ENCODE measurements at regions not wholly inside any gene's neighbourhood (a gene's known extent, or its start where the extent isn't known, plus 50 kb on each side); places are given as distances from the start of the nearest gene placed in this dataset.
A peak's percentile ranks its signal among the peaks of the same experiment; 100 is the strongest.
"Not testable (repeated sequence)": the region's sequence is repeated elsewhere in the genome, so short reads cannot be mapped to it uniquely, and the experiment has no call there.

GRCh38 chr3:40901298-40901697 lies 298.0 kb upstream of the CTNNB1 start:
- Histone ChIP-seq H3K4me1 (no peaks in the 10 kb centered on the region), H3K36me3 (no peaks in the 10 kb centered on the region), H3K4me3 (no peak overlapping the region), H3K9me3 (no peaks in the 10 kb centered on the region), H3K27ac (no peak overlapping the region), H3K27me3 (no peaks in the 10 kb centered on the region)
- TF ChIP-seq CTCF (IDR thresholded peaks at IDR 0.05) (no peak), POLR2A (IDR thresholded peaks at IDR 0.05) (no peak)
- no peak for DNase-seq

GRCh38 chr3:40901796-40902195 lies 297.5 kb upstream of the CTNNB1 start:
- no peaks in the 10 kb centered on the region for H3K9me3 ChIP-seq
- H3K27me3 ChIP-seq = no peaks in the 10 kb centered on the region
- H3K36me3 ChIP-seq = no peaks in the 10 kb centered on the region
- TF ChIP-seq CTCF (IDR thresholded peaks at IDR 0.05) = no peak
- no peak for TF ChIP-seq POLR2A (IDR thresholded peaks at IDR 0.05)
- DNase-seq = no peak
- H3K4me3 ChIP-seq = no peak overlapping the region
- H3K4me1 ChIP-seq = no peaks in the 10 kb centered on the region
- no peak overlapping the region for H3K27ac ChIP-seq

GRCh38 chr3:40907907-40908465 lies 291.3 kb upstream of the CTNNB1 start:
- H3K4me1 ChIP-seq, H3K27ac ChIP-seq, DNase-seq, H3K36me3 ChIP-seq, H3K4me3 ChIP-seq, H3K9me3 ChIP-seq, H3K27me3 ChIP-seq: not testable (repeated sequence)

GRCh38 chr3:40908612-40909011 lies 290.7 kb upstream of the CTNNB1 start:
- Histone ChIP-seq H3K27ac (no peak overlapping the region), H3K4me3 (no peak overlapping the region), H3K36me3 (no peaks in the 10 kb centered on the region), H3K27me3 (no peaks in the 10 kb centered on the region), H3K9me3 (no peaks in the 10 kb centered on the region), H3K4me1 (peaks cover 0 to 6% (median 0%) of the 10 kb centered on the region in 4 donors)
- no peak for TF ChIP-seq CTCF (IDR thresholded peaks at IDR 0.05)
- no peak for TF ChIP-seq POLR2A (IDR thresholded peaks at IDR 0.05)
- no peak for DNase-seq

- TF ChIP-seq POLR2A (IDR thresholded peaks at IDR 0.05) (no peak), CTCF (IDR thresholded peaks at IDR 0.05) (no peak)
- H3K36me3 ChIP-seq = no peaks in the 10 kb centered on the region
- H3K27ac ChIP-seq = no peak overlapping the region
- no peaks in the 10 kb centered on the region for H3K27me3 ChIP-seq
- peaks cover 0 to 7% (median 0%) of the 10 kb centered on the region in 4 donors for H3K4me1 ChIP-seq
- H3K9me3 ChIP-seq = no peaks in the 10 kb centered on the region
- H3K4me3 ChIP-seq = no peak overlapping the region
- no peak for DNase-seq
Observed at GRCh38 chr3:40911264-40911663, 288.0 kb upstream of the CTNNB1 start.

- Histone ChIP-seq H3K4me3 (no peak overlapping the region), H3K27me3 (no peaks in the 10 kb centered on the region), H3K9me3 (no peaks in the 10 kb centered on the region), H3K36me3 (no peaks in the 10 kb centered on the region), H3K4me1 (peaks cover 0 to 7% (median 0%) of the 10 kb centered on the region in 4 donors), H3K27ac (peak overlapping the region in 1 of 4 donors; percentile 45)
- TF ChIP-seq POLR2A (IDR thresholded peaks at IDR 0.05) (no peak), CTCF (IDR thresholded peaks at IDR 0.05) (no peak)
- no peak for DNase-seq
Observed at GRCh38 chr3:40911928-40912327, 287.4 kb upstream of the CTNNB1 start.
